Endodermal cell (in vitro differentiated cells): ENCODE measurements at regions not wholly inside any gene's neighbourhood (a gene's known extent, or its start where the extent isn't known, plus 50 kb on each side); places are given as distances from the start of the nearest gene placed in this dataset.

ENCODE experiments used
- DNase-seq: peaks from one replicate; pipeline ENCODE4 v3.0.0-alpha.2; 2017
- H3K27ac ChIP-seq: 2 replicates; pipeline ENCODE4 v1.5.1; 2013; ENCODE audit warnings: mild to moderate bottlenecking, low read depth, low read length, moderate library complexity
- H3K27me3 ChIP-seq: 2 replicates; pipeline ENCODE4 v1.6.1; 2013; ENCODE audit warnings: mild to moderate bottlenecking, low read length, moderate library complexity; ENCODE audit not compliant: insufficient read depth, control insufficient read depth, poor library complexity, severe bottlenecking
- H3K36me3 ChIP-seq: 2 replicates; pipeline ENCODE4 v1.7.0; 2013; ENCODE audit warnings: mild to moderate bottlenecking, low read length, moderate library complexity; ENCODE audit not compliant: control insufficient read depth, insufficient read depth
- H3K4me1 ChIP-seq: one replicate; pipeline ENCODE4 v1.7.0; 2013; ENCODE audit warnings: low read length; ENCODE audit not compliant: control insufficient read depth, insufficient read depth
- H3K4me3 ChIP-seq: 2 replicates; pipeline ENCODE4 v1.5.1; 2013; ENCODE audit warnings: mild to moderate bottlenecking, low read length, moderate library complexity
- H3K9ac ChIP-seq: 2 replicates; pipeline ENCODE4 v1.6.1; 2013; ENCODE audit warnings: mild to moderate bottlenecking, low read length, moderate library complexity; ENCODE audit not compliant: poor library complexity, severe bottlenecking; ENCODE audit errors: extremely low read depth
- H3K9me3 ChIP-seq: 2 replicates; pipeline ENCODE4 v1.6.1; 2013; ENCODE audit warnings: mild to moderate bottlenecking, low read length, moderate library complexity; ENCODE audit not compliant: control insufficient read depth
- H3K27ac Mint-ChIP-seq: 2 replicates; pipeline ENCODE4 v1.8.0; 2020; ENCODE audit warnings: mixed read lengths
- H3K27me3 Mint-ChIP-seq: 2 replicates; pipeline ENCODE4 v1.8.0; 2021; ENCODE audit warnings: mild to moderate bottlenecking, mixed read lengths; ENCODE audit not compliant: insufficient read depth
- H3K36me3 Mint-ChIP-seq: 2 replicates; pipeline ENCODE4 v1.8.0; 2020; ENCODE audit warnings: low read depth, mixed read lengths
- H3K4me1 Mint-ChIP-seq: 2 replicates; pipeline ENCODE4 v1.8.0; 2020; ENCODE audit warnings: mixed read lengths
- H3K4me3 Mint-ChIP-seq: 2 replicates; pipeline ENCODE4 v1.8.0; 2020; ENCODE audit warnings: mild to moderate bottlenecking, moderate library complexity, mixed read lengths
- H3K9me3 Mint-ChIP-seq: 2 replicates; pipeline ENCODE4 v1.8.0; 2020; ENCODE audit warnings: mild to moderate bottlenecking, mixed read lengths
- WGBS, 2 experiments: methylation state at CpG; one replicate each; pipeline versions ENCODE4 v1.1.5 to v1.1.7; 2013; ENCODE audit warnings: missing lambda C conversion rate in 2 of 2, mixed read lengths in 1 of 2; ENCODE audit not compliant: insufficient coverage in 1 of 2, insufficient read length in 1 of 2; 5-methylcytosine and 5-hydroxymethylcytosine counted together
- TF ChIP-seq, protein P1 (sequence below): fragments of 200-600 bp; sonication (generic); conservative IDR thresholded peaks from 2 replicates; pipeline ENCODE4 v1.5.0; 2021; ENCODE audit warnings: antibody characterized with exemption, mild to moderate bottlenecking

DNA sequence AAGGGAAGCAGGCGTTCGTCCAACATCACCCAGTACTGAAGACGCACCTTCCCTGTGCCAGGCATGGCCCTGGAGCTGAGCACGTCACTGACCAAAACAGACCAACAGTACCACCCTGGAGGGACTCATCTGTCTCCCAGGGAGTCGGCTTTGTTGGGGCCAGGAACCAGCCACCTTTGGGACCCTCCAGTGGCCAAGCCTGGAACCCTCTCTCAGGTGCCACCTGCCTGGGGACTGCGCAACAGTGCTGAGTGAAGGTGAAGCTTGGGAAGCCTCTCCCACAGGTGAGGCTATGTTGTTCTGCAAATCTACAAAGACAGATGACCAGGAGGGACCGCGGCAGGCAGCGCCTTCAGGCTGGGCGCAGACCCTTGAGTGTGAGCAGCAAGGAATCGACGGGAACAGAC is 91.4 kb upstream of the OTOS start:
- peak; percentile 46 for DNase-seq
- Histone ChIP-seq H3K4me1 (no peaks in the 10 kb centered on the region), H3K9ac (no peak overlapping the region), H3K27me3 (no peaks in the 10 kb centered on the region), H3K9me3 (peaks cover 12% of the 10 kb centered on the region), H3K36me3 (no peaks in the 10 kb centered on the region), H3K27ac (no peak overlapping the region), H3K4me3 (no peak overlapping the region)
- WGBS, 2 experiments = 93 to 100% methylated on average over 6 to 12 of the region's 12 CpGs
- no peaks in the 10 kb centered on the region for H3K36me3 Mint-ChIP-seq
- no peak overlapping the region for H3K4me3 Mint-ChIP-seq
- H3K27me3 Mint-ChIP-seq = peaks cover 18% of the 10 kb centered on the region
- no peak overlapping the region for H3K27ac Mint-ChIP-seq
- TF ChIP-seq, protein P1, sequence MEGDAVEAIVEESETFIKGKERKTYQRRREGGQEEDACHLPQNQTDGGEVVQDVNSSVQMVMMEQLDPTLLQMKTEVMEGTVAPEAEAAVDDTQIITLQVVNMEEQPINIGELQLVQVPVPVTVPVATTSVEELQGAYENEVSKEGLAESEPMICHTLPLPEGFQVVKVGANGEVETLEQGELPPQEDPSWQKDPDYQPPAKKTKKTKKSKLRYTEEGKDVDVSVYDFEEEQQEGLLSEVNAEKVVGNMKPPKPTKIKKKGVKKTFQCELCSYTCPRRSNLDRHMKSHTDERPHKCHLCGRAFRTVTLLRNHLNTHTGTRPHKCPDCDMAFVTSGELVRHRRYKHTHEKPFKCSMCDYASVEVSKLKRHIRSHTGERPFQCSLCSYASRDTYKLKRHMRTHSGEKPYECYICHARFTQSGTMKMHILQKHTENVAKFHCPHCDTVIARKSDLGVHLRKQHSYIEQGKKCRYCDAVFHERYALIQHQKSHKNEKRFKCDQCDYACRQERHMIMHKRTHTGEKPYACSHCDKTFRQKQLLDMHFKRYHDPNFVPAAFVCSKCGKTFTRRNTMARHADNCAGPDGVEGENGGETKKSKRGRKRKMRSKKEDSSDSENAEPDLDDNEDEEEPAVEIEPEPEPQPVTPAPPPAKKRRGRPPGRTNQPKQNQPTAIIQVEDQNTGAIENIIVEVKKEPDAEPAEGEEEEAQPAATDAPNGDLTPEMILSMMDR = no peak
- H3K9me3 Mint-ChIP-seq = peaks cover 22% of the 10 kb centered on the region
- no peaks in the 10 kb centered on the region for H3K4me1 Mint-ChIP-seq

DNA sequence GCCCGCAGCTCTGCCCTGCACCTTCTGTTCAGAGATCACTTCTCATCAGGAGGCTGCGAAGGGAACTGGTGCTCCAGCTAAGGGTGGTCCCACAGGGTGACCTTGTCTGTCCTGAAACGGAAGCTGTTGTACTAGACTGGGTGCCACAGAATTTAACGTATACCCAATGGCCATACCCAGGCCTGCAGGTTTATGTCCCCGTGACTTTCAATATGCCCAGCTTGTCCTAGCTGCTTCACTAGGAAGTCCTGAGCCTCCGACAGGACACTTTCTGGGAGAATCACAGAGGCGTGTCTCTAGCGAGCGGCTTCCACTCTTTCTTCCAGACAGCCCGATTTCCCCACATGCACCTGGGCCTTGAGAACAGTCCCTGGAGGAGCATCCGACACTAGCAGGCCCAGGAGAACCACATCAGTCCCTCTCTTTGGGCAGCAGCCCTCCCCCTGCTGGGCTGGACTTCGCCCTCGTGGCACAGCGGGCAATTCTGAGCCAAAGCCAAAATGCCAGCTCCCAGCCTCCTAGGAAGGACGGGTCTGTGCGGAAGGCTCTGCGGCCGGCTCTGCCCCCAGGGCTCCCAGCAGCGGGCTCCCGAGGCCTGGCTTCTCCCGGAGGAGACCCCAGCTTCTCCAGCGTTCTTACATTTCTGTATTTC is 91.9 kb upstream of the OTOS start:
- Mint-ChIP-seq H3K27ac (no peak overlapping the region), H3K36me3 (no peaks in the 10 kb centered on the region), H3K4me1 (no peaks in the 10 kb centered on the region), H3K27me3 (peaks cover 18% of the 10 kb centered on the region), H3K9me3 (peaks cover 22% of the 10 kb centered on the region), H3K4me3 (no peak overlapping the region)
- Histone ChIP-seq H3K4me1 (no peaks in the 10 kb centered on the region), H3K9ac (no peak overlapping the region), H3K27me3 (no peaks in the 10 kb centered on the region), H3K9me3 (peaks cover 12% of the 10 kb centered on the region), H3K27ac (no peak overlapping the region), H3K36me3 (no peaks in the 10 kb centered on the region), H3K4me3 (no peak overlapping the region)
- 83 to 87% methylated on average over 8 to 22 of the region's 22 CpGs for WGBS, 2 experiments
- TF ChIP-seq, protein P1 = no peak
- no peak for DNase-seq

DNA sequence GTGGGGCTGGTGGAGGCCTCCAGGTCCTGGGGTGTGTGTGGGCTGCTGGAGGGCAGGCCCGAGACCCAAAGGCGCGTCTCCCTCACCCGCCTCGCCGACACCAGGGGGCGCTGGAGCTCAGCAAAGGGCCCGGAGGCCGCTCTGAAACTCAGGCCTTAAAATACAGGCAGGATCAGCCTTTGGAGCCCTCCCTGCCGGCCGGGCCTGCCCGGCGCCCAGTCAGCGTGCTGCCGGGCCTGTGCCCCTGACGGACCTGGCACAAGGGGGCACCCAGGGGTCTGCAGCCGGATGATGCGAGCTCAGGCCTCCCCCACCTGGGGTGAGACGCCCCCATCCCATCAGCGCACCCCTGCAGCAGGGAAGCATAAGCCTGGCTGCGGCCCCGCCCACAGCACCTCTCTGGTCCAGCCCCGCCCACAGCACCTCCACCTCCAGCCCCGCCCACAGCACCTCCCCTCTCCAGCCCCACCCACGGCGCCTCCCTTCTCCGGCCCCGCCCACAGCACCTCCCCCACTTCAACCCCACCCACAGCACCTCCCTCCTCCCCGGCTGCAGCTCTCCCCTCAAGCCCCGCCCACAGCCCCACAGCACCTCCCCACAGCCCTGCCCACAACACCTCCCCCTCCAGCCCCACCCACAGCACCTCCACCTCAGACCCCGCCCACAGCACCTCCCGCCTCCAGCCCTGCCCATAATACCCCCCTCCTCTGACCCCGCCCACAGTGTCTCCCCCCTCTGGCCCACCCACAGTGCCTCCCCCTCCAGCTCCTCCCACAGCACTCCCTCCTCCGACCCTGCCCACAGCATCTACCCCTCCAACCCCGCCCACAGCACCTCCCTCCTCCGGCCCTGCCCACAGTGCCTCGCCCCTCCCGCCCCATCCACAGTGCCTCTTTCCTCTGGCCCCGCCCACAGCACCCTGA is 92.8 kb upstream of the OTOS start:
- WGBS, 2 experiments = 7 to 20% methylated on average over 3 to 39 of the region's 39 CpGs
- DNase-seq = peak; percentile 97
- no peaks in the 10 kb centered on the region for H3K36me3 Mint-ChIP-seq
- no peak overlapping the region for H3K9ac ChIP-seq
- peaks cover 12% of the 10 kb centered on the region for H3K9me3 ChIP-seq
- TF ChIP-seq, protein P1 = peak; percentile 98
- H3K4me1 Mint-ChIP-seq = no peaks in the 10 kb centered on the region
- peak overlapping the region; percentile 19 for H3K4me3 Mint-ChIP-seq
- H3K36me3 ChIP-seq = no peaks in the 10 kb centered on the region
- peaks cover 18% of the 10 kb centered on the region for H3K27me3 Mint-ChIP-seq
- no peaks in the 10 kb centered on the region for H3K27me3 ChIP-seq
- H3K4me3 ChIP-seq = no peak overlapping the region
- H3K9me3 Mint-ChIP-seq = peaks cover 20% of the 10 kb centered on the region
- H3K27ac ChIP-seq = no peak overlapping the region
- no peaks in the 10 kb centered on the region for H3K4me1 ChIP-seq
- no peak overlapping the region for H3K27ac Mint-ChIP-seq
